Gastrocnemius medialis (tissue), 4 donors: ENCODE measurements at regions not wholly inside any gene's neighbourhood (a gene's known extent, or its start where the extent isn't known, plus 50 kb on each side); places are given as distances from the start of the nearest gene placed in this dataset.

Source experiments
- ATAC-seq, 2 donors: fragments of 150-250 bp; one replicate each; pipeline ENCODE4 v1.9.1; 2016
- DNase-seq, 2 donors: peaks; one replicate each; pipeline ENCODE4 v3.0.0-alpha.2; 2019
- H3K27ac ChIP-seq, 4 donors: fragments of 200-600 bp; sonication (generic); 1 replicate in 1 of 4; 2 replicates in 3 of 4; pipeline ENCODE4 v1.5.1; 2016 to 2018; ENCODE audit warnings: mild to moderate bottlenecking in 2 of 4, moderate library complexity in 1 of 4
- H3K27me3 ChIP-seq, 3 donors: fragments of 200-600 bp; sonication (generic) in 2 of 3; 1 replicate in 1 of 3; 2 replicates in 2 of 3; pipeline versions ENCODE4 v1.5.1 to v1.6.0; 2016 to 2019; ENCODE audit warnings: mild to moderate bottlenecking in 1 of 3, moderate library complexity in 1 of 3
- H3K36me3 ChIP-seq, 2 donors: fragments of 200-600 bp; sonication (generic) in 1 of 2; one replicate each; pipeline ENCODE4 v1.5.1; 2017 to 2018
- H3K4me1 ChIP-seq, 2 donors: fragments of 200-600 bp; sonication (generic) in 1 of 2; one replicate each; pipeline ENCODE4 v1.5.1; 2016 to 2017; ENCODE audit warnings: mild to moderate bottlenecking in 2 of 2
- H3K4me3 ChIP-seq, 4 donors: fragments of 200-600 bp; sonication (generic) in 3 of 4; 1 replicate in 1 of 4; 2 replicates in 3 of 4; pipeline ENCODE4 v1.5.1; 2016 to 2019; ENCODE audit warnings: mild to moderate bottlenecking in 2 of 4
- H3K9me3 ChIP-seq, 3 donors: fragments of 200-600 bp; sonication (generic) in 2 of 3; 1 replicate in 1 of 3; 2 replicates in 2 of 3; pipeline ENCODE4 v1.5.1; 2016 to 2019
- POLR2A ChIP-seq, 2 donors: fragments of 450-650 bp; IDR thresholded peaks; one replicate each; pipeline ENCODE4 v1.6.1; 2017; ENCODE audit warnings: antibody characterized with exemption in 2 of 2, mild to moderate bottlenecking in 2 of 2, moderate library complexity in 2 of 2
- in situ Hi-C, 4 donors: fragments of 200-750 bp; cut with MboI; loops; one replicate each; pipeline versions ENCODE4 v1.15.0 to v1.8.0; 2017; ENCODE audit warnings: low sequenced_read_pairs in 4 of 4
- intact Hi-C: fragments of 100-400 bp; cut with DNase I; formaldehyde crosslinking; loops from one replicate; pipeline ENCODE4 v1.15.1; 2023; ENCODE audit warnings: low total_unique reads
- TF ChIP-seq, protein P1 (sequence below), 5 experiments: fragments of 450-650 bp in 3 of 5; fragments of 200-600 bp in 2 of 5; sonication (generic) in 2 of 5; IDR thresholded peaks in 4 of 5; conservative IDR thresholded peaks in 1 of 5; 1 replicate in 4 of 5; 2 replicates in 1 of 5; pipeline ENCODE4 v1.5.1; 2016 to 2019; ENCODE audit warnings: antibody characterized with exemption in 5 of 5, mild to moderate bottlenecking in 3 of 5, moderate library complexity in 3 of 5

DNA sequence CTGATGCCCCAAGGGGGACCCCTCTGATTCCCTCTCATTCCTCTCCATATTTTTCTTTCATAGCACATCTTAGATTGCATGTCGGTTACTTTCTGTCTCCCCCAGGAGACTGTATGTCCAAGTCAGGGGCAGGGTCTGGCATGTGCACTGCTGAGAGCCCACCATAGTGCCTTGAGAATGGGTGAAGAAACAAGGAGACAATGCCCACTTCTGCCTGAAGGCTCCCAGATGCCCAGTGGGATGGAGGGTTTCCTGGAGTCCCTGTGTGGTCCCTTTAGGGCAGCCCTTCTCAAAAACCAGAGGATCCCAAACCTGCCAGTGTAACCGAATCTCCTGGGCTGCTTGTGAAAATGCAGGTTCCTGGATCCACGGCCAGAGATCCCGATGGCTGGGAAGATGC lies 126.5 kb upstream of the LARP1 start:
- ATAC-seq (no peak), DNase-seq (no peak)
- Histone ChIP-seq H3K4me3 (no peak overlapping the region), H3K4me1 (no peaks in the 10 kb centered on the region), H3K36me3 (no peaks in the 10 kb centered on the region), H3K27me3 (no peaks in the 10 kb centered on the region), H3K27ac (no peak overlapping the region), H3K9me3 (no peaks in the 10 kb centered on the region)
- no peak for TF ChIP-seq POLR2A (IDR thresholded peaks at IDR 0.05)
- TF ChIP-seq, protein P1, sequence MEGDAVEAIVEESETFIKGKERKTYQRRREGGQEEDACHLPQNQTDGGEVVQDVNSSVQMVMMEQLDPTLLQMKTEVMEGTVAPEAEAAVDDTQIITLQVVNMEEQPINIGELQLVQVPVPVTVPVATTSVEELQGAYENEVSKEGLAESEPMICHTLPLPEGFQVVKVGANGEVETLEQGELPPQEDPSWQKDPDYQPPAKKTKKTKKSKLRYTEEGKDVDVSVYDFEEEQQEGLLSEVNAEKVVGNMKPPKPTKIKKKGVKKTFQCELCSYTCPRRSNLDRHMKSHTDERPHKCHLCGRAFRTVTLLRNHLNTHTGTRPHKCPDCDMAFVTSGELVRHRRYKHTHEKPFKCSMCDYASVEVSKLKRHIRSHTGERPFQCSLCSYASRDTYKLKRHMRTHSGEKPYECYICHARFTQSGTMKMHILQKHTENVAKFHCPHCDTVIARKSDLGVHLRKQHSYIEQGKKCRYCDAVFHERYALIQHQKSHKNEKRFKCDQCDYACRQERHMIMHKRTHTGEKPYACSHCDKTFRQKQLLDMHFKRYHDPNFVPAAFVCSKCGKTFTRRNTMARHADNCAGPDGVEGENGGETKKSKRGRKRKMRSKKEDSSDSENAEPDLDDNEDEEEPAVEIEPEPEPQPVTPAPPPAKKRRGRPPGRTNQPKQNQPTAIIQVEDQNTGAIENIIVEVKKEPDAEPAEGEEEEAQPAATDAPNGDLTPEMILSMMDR (IDR thresholded peaks at IDR 0.05 in 4 of 5, conservative IDR thresholded peaks at IDR 0.05 in 1 of 5), result no peak
- in situ Hi-C loops, result no loop called here
- intact Hi-C loops, result no loop called here

DNA sequence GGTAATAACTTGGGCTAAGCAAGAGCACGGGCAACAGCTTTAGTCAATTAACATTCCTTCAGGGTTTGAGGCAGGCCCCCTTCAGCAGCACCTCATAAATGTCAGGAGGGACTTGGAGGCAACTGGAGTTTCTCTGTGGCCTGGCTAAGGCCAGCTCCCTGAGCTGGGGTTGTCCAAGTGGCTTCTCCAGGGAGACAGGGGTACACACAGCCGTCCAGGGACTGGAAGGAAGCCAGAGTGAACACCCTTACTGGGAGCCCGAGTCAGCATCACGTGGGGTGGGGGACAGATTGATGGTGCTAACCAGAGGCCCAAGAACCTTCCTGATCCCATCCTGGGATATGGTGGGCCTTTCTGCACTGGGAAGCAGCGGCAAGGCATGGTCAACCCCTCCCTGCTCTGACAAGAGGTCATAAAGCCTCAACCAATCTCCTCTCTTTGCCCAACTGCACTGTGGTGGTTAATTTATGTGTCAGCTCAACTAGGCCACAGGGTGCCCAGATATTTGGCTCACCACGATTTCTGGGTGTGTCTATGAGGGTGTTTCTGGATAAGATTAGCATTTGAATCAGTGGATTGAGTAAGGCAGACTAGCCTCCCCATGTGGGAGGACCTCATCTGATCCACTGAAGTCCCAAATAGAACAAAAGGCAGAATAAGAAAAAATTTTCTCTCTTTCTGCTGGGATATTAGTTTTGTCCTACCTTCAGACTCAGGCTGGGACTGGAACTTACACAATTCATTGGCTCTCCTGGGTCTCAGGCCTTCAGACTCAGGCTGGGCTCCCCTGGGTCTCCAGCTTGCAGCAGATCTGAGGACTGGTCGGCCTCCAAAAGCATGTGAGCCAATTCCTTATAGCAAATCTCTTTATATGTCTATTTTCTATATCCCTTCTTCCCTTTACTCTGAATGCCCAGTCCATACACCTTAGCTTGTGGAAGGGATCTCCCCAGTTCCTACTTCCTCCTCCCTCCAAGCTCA lies 127.2 kb upstream of the LARP1 start:
- no peak for TF ChIP-seq POLR2A (IDR thresholded peaks at IDR 0.05)
- TF ChIP-seq, protein P1 (IDR thresholded peaks at IDR 0.05 in 4 of 5, conservative IDR thresholded peaks at IDR 0.05 in 1 of 5), result no peak
- ATAC-seq (no peak), DNase-seq (no peak)
- intact Hi-C loops (no loop called here), in situ Hi-C loops (no loop called here)
- no peaks in the 10 kb centered on the region for H3K9me3 ChIP-seq
- no peaks in the 10 kb centered on the region for H3K36me3 ChIP-seq
- no peak overlapping the region for H3K27ac ChIP-seq
- no peak overlapping the region for H3K4me3 ChIP-seq
- H3K4me1 ChIP-seq, result no peaks in the 10 kb centered on the region
- no peaks in the 10 kb centered on the region for H3K27me3 ChIP-seq

DNA sequence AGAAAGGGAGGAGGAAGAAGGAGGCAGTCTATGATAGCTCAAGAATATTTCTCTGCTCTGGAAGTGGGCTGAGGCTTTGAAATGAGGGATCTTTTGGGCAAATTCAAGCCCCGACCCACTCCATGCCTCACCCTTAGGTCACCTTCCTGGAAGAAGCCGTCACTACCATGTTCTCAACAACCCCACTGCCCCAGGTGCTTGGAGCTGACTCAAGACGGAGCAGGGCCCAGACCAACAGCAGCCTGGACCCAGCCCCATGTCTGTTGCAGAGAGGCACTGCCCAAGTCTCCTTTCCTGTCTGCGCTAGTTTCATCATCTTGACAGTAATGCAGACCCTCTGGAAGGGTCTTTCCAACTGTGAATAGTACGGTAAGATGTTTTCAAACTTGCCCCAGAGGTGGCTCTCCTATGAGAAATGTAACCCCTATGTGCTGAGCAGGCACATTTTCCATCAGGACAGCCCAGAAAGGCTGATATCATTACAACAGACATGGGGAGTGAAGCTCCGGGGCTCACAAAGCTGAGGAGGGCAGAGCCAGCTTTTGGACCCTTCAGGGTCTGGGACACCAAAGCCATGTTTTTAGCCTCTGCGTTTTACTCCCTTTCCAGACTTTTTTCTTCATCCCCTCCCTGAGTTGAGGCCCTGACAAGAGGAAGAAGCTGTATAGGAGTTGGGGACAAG lies 128.2 kb upstream of the LARP1 start:
- Histone ChIP-seq H3K4me1 (no peaks in the 10 kb centered on the region), H3K9me3 (no peaks in the 10 kb centered on the region), H3K27ac (no peak overlapping the region), H3K4me3 (no peak overlapping the region), H3K36me3 (no peaks in the 10 kb centered on the region), H3K27me3 (no peaks in the 10 kb centered on the region)
- in situ Hi-C loops, result no loop called here
- ATAC-seq (no peak), DNase-seq (no peak)
- intact Hi-C loops, result no loop called here
- TF ChIP-seq, protein P1 (IDR thresholded peaks at IDR 0.05 in 4 of 5, conservative IDR thresholded peaks at IDR 0.05 in 1 of 5), result no peak
- no peak for TF ChIP-seq POLR2A (IDR thresholded peaks at IDR 0.05)

DNA sequence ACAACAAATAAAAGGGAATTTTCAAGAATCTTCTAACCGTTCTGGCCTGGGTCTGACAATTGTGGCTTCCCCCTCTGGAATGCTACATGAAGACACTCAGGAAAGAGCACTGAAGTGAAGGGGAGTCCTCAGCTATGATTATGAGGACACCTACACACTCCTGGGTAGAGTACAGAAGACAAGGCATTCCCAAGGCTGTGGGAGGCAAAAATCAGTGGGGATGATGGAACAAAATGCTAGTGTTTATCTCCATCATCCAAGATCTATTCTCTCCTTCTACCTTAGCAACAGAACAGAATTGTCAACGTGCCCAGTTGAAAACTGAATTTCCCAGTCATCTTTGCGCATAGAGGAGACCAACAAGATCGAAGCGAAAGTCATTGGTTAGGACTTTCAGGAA lies 130.1 kb upstream of the LARP1 start:
- H3K27me3 ChIP-seq, result no peaks in the 10 kb centered on the region
- no peaks in the 10 kb centered on the region for H3K36me3 ChIP-seq
- H3K4me1 ChIP-seq, result no peaks in the 10 kb centered on the region
- no peaks in the 10 kb centered on the region for H3K9me3 ChIP-seq
- no peak for TF ChIP-seq POLR2A (IDR thresholded peaks at IDR 0.05)
- TF ChIP-seq, protein P1 (IDR thresholded peaks at IDR 0.05 in 4 of 5, conservative IDR thresholded peaks at IDR 0.05 in 1 of 5), result no peak
- ATAC-seq (no peak), DNase-seq (no peak)
- intact Hi-C loops, result no loop called here
- H3K27ac ChIP-seq, result no peak overlapping the region
- no peak overlapping the region for H3K4me3 ChIP-seq
- in situ Hi-C loops, result no loop called here
